ENCODE measurements at regions not wholly inside any gene's neighbourhood (a gene's known extent, or its start where the extent isn't known, plus 50 kb on each side); places are given as distances from the start of the nearest gene placed in this dataset.
"Not testable (repeated sequence)": the region's sequence is repeated elsewhere in the genome, so short reads cannot be mapped to it uniquely, and the experiment has no call there.

- Histone ChIP-seq H3K27me3 (ENCODE audit: control insufficient read depth, insufficient read depth, low read length) (no peaks in the 10 kb centered on the region), H3K36me3 (ENCODE audit: control insufficient read depth, insufficient read depth, low read length) (no peaks in the 10 kb centered on the region), H3K4me3 (ENCODE audit: low read depth, low read length) (no peak overlapping the region)
- CTCF ChIA-PET: no interaction called here
- TF ChIP-seq CTCF (IDR thresholded peaks at IDR 0.05; ENCODE audit: insufficient read depth, low read depth, low read length): no peak
- POLR2A ChIA-PET: no interaction called here
- DNase-seq (ENCODE audit: low read depth): no peak
These were observed 745.9 kb upstream of the CCDC179 start for GRCh38 chr11:23606191-23606590.

- no peak for DNase-seq (ENCODE audit: low read depth)
- ChIA-PET CTCF (no interaction called here), POLR2A (no interaction called here)
- no peak overlapping the region for H3K4me3 ChIP-seq (ENCODE audit: low read depth, low read length)
- no peaks in the 10 kb centered on the region for H3K27me3 ChIP-seq (ENCODE audit: control insufficient read depth, insufficient read depth, low read length)
- H3K36me3 ChIP-seq (ENCODE audit: control insufficient read depth, insufficient read depth, low read length): no peaks in the 10 kb centered on the region
- no peak for TF ChIP-seq CTCF (IDR thresholded peaks at IDR 0.05; ENCODE audit: insufficient read depth, low read depth, low read length)
These were observed 751.5 kb upstream of the CCDC179 start for GRCh38 chr11:23611726-23612125.

GRCh38 chr11:23620617-23621016 lies 760.3 kb upstream of the CCDC179 start:
- no peak for TF ChIP-seq CTCF (IDR thresholded peaks at IDR 0.05; ENCODE audit: insufficient read depth, low read depth, low read length)
- Histone ChIP-seq H3K36me3 (ENCODE audit: control insufficient read depth, insufficient read depth, low read length) (no peaks in the 10 kb centered on the region), H3K4me3 (ENCODE audit: low read depth, low read length) (no peak overlapping the region), H3K27me3 (ENCODE audit: control insufficient read depth, insufficient read depth, low read length) (no peaks in the 10 kb centered on the region)
- CTCF ChIA-PET: no interaction called here
- POLR2A ChIA-PET: no interaction called here
- no peak for DNase-seq (ENCODE audit: low read depth)

- Histone ChIP-seq H3K36me3 (ENCODE audit: control insufficient read depth, insufficient read depth, low read length) (no peaks in the 10 kb centered on the region), H3K4me3 (ENCODE audit: low read depth, low read length) (no peak overlapping the region), H3K27me3 (ENCODE audit: control insufficient read depth, insufficient read depth, low read length) (no peaks in the 10 kb centered on the region)
- DNase-seq (ENCODE audit: low read depth): no peak
- CTCF ChIA-PET: no interaction called here
- POLR2A ChIA-PET: no interaction called here
- no peak for TF ChIP-seq CTCF (IDR thresholded peaks at IDR 0.05; ENCODE audit: insufficient read depth, low read depth, low read length)
These were observed 772.0 kb upstream of the CCDC179 start for GRCh38 chr11:23632293-23632692.

- Histone ChIP-seq H3K27me3 (ENCODE audit: control insufficient read depth, insufficient read depth, low read length) (no peaks in the 10 kb centered on the region), H3K4me3 (ENCODE audit: low read depth, low read length) (no peak overlapping the region), H3K36me3 (ENCODE audit: control insufficient read depth, insufficient read depth, low read length) (no peaks in the 10 kb centered on the region)
- POLR2A ChIA-PET: no interaction called here
- CTCF ChIA-PET: no interaction called here
- no peak for TF ChIP-seq CTCF (IDR thresholded peaks at IDR 0.05; ENCODE audit: insufficient read depth, low read depth, low read length)
- DNase-seq (ENCODE audit: low read depth): no peak
These were observed 784.2 kb upstream of the CCDC179 start for GRCh38 chr11:23644443-23644842.

- H3K4me3 ChIP-seq (ENCODE audit: low read depth, low read length); DNase-seq (ENCODE audit: low read depth); H3K27me3 ChIP-seq (ENCODE audit: control insufficient read depth, insufficient read depth, low read length); POLR2A ChIA-PET; H3K36me3 ChIP-seq (ENCODE audit: control insufficient read depth, insufficient read depth, low read length): not testable (repeated sequence)
- CTCF ChIA-PET: interaction anchor here (1.6 kb wide), 1 partner anchor 11 kb away, joined by 3 read pairs; no protein-coding TSS in a partner anchor
These were observed 792.1 kb upstream of the CCDC179 start for GRCh38 chr11:23652336-23652735.
